Stimulated activated CD8-positive, alpha-beta memory T cell treated with anti-CD3 and anti-CD28 coated beads, Interleukin-7, amount 100 ng/mL, for 48 hours (primary cell): ENCODE measurements at regions not wholly inside any gene's neighbourhood (a gene's known extent, or its start where the extent isn't known, plus 50 kb on each side); places are given as distances from the start of the nearest gene placed in this dataset.
"Not testable (repeated sequence)": the region's sequence is repeated elsewhere in the genome, so short reads cannot be mapped to it uniquely, and the experiment has no call there.

ENCODE experiments used
- DNase-seq, 2 donors: peaks; one replicate each; pipeline ENCODE4 v3.0.0-alpha.2; 2020; ENCODE audit warnings: low read depth in 1 of 2; ENCODE audit errors: extremely low read depth in 1 of 2

DNA sequence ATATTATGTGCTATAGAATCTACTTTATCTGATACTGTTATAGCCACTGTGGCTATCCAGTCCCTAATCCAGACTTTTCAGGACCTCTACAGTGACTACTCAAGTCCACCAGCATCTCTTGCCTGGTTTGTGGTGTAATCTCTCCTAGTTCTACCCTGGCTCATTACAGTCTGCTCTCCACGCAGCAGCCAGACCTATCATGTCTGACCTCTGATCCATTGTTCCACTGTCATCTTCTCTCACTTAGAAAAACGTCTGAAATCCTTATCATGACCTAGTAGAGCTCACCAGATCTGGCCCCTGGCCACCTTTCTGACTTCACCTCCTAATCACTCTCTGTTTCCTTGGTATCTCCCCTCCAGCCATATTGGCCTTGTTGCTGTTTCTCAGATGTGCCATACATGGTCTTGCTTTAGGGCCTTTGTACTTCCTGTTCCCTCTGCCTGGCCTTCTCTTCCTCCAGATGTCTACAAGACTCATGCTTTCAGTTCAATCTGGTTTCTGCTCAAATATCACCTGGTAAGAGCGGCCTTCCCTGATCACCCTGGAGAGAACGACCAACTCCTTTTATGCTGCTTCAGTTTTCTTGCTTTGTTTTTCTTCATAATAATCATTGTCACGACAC, 475.5 kb downstream of the AACS start:
- no peak for DNase-seq

DNA sequence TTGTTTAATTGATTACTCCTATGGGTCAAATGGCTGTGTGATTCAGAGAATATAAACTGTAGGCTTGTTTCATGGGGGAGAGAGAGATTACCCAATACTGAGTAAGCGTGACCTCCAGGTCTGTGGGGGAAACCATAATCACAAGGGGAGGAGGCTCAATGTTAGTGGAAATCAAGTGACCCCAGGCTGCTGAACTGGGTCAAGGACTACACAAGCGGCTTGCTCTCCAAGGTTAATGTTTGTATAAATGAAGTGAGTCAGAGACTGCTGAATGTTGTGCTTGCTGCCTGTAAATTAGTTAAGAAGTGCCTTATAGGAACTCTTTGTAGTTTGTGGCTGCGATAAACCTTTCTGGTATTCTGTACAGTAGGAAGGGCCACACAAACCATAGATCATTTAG, 479.7 kb downstream of the AACS start:
- DNase-seq, result no peak

DNA sequence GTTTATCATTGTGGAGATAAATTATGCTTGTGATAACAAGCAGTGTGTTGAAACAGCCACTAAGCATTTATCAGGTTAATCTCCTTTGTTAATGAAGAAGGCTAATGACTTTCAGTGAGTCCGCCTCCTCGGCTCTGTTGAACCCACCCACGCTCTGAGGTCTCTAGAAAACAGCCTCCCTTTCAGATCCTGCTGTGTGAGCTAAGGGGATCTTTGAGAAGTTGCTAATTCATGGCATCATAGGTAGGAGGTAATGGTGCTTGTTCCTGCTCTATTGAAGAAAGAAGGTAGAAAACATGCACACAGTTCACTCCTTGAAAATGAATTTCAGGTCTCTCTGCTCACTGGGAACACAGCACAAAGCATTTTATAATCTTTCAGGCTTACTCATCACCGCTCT, 483.9 kb downstream of the AACS start:
- DNase-seq, result no peak

DNA sequence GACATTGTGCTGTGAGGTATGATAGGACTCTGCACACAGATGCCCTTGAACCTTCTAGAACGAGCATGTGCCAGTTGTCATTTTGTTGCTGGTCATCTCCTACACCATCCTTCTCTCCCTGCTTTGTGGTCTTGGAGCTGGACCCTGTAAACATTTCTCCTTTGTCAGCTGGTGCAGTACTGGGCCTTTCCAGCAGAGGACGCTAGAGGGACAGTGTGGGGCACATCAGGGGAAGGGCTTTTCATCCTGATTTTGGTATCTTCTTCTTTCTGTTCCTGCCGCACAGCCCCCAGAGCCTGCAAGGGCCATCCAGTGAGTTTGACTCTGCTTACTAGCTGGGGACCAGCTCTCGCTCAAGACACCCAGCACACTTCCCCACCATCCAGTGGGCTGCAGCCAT, 484.6 kb downstream of the AACS start:
- DNase-seq, result no peak

DNA sequence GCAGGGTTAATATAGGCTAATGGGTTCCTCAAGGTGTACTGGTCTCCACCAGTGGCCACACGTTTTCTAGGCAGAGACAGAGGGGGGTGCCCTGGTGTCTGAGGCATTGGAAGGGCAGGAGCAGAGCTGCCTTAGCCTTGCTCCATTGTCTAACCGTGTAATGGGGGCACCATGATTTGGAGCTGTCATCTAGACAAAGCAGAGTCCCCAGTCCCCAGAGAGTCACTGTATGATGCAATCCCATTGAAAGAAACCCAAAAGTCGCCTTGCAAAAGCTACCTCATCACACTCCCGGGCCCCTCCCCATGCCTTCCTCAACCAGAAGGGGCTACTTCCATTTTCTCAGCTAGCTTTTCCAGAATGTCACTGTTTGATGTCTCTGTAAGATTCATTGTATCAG, 487.1 kb downstream of the AACS start:
- no peak for DNase-seq

DNA sequence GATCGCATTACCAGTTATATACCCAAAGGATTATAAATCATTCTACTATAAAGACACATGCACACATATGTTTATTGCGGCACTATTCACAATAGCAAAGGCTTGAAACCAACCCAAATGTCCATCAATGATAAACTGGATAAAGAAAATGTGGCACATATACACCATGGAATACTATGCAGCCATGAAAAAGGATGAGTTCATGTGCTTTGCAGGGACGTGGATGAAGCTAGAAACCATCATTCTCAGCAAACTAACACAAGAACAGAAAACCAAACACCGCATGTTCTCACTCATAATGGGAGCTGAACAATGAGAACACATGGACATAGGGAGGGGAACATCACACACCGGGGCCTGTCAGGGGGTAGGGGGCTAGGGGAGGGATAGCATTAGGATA, 495.8 kb downstream of the AACS start:
- not testable (repeated sequence) for DNase-seq

DNA sequence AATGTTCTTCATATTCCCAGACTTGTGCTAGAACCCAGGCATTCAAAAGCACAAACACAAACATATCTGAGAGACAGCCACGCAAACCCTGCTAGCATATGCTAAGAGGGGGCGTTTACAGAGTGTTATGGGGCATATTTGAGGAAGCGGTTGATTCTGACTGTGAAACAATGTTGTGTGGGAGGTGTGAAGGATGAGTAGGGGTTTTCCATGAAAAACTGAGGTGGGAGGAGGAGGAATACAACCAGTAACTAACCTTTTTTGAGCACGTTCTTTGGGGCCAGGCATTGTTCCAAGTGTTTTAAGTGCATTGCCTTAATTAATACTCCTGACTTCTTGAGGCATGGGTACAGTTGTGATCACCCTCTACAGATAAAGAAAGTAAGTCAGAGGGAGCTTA, 499.5 kb downstream of the AACS start:
- no peak for DNase-seq

DNA sequence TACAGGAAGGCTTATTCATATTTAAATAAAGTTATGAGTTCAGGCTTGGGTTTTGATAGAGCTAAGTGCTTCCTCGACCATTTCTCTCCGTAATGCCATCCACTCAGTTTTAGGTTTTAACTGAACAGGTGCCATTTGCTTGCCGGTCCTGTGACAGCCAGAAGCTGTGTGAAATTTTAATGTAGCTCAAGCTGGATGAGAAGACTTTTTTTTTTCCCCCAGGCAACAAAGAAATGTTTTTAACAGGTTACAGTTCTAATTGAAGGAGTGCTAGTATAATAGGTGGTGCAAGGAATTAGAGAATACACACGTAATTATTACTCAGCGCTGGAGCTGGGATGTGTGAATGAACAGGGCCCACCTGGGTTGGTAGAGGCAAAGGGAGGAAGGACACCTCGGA, 502.3 kb downstream of the AACS start:
- no peak for DNase-seq

DNA sequence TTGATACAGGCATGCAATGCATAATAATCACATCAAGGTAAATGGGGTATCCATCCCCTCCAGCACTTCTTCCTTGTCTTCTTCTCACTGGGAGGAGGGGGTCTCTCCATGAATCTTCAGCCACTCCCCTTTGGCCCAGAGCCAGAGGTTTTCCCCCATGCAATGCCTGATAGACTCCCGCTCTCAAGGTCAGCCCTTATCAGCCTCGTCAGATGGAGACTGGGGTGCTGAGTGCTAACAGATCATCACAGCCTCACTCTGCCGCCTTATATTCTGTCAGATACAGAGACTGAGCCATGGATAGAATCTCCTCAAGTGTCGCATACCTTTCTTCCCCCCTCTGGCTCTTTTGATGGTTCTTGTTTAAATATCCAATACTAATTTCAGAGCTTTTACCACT, 503.1 kb downstream of the AACS start:
- no peak for DNase-seq

DNA sequence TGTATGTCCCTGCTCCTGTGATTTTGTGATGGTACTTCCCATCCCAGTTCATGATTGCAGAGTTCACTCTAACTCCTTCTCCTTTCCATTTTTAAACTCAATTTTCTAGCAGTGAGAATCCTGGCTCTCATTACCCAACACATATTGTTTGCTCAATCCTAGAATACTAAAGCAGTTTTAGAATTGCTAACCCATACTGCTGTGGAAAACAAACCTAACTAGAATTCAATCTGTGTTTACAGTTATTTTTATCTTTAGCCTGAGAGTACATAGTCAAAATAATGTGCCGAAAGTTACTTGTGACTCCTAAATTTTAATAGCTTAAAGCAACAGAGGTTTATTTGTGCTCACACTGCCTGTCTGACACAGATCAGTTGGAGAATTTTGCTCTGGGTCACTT, 508.0 kb downstream of the AACS start:
- DNase-seq, result no peak

DNA sequence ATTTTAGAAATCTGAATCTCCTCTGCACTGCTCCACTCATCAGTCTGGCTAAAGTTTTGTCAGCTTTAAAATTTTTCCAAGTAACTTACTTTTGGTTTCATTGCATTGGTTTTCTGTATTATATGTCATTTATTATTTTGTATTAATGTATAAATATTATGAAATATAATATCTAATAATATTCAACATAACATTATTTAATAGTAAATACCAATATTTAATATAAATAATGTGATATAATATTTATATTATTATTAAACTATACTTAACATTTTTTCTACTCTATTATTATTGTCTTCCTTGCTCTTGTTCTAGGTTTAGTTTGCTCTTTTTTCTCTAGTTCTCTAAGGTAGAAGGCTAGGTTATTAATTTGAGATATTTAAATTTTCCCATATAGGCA, 512.1 kb downstream of the AACS start:
- no peak for DNase-seq

DNA sequence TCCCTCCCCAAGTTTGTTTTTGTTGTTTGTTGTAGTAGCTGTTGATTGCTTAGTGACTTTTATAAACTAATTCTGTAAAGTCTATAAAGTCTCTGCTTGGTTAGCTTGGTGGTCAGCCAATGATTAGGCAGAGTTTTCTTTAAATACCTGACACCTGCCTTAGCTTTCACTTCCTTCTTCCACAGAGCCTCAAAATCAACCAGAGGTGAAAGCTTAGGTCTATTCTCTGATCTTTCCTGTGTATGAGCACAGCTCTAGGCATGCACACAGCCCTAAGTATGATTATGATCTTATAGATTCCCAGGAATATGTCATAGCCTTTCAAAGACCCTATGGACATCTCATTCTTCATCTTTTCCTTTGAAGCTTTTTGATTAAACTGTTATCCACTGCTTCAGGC, 514.7 kb downstream of the AACS start:
- no peak for DNase-seq

DNA sequence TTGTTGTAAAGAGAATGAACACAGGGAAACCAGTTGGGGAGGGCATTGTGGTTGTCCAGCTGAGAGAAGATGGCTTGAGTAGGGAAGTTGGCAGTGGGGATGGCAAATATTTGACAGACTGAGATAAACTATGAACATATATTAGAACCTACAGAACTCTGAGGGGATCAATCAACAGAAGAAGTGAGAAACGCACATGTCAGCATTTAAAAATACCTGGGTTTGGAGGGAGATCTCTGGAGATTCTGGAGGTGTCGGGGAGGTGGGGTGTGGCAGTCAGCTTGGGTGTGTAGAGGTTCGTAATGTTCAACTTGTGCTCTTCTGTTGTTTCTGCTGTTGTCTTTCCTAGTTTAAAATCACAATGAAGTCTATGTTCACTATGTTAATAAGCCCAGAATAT, 517.8 kb downstream of the AACS start:
- no peak for DNase-seq

DNA sequence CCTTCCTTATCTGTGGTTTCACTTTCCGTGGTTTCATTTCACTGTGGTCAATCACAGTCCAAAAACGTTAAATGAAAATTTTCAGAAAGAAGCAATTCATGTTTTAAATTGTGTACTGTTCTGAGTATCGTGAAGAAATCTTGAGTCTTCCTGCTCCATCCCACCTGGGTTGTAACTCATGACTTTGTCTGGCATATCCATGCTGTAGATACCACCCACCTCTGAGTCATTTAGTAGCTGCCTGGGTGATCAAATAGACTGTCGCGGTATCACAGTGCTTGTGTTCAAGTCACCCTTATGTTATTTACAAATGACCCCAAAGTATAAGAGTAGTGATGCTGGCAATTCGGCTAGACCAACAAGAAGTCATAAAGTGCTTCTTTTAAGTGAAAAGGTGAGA, 521.2 kb downstream of the AACS start:
- DNase-seq, result no peak

DNA sequence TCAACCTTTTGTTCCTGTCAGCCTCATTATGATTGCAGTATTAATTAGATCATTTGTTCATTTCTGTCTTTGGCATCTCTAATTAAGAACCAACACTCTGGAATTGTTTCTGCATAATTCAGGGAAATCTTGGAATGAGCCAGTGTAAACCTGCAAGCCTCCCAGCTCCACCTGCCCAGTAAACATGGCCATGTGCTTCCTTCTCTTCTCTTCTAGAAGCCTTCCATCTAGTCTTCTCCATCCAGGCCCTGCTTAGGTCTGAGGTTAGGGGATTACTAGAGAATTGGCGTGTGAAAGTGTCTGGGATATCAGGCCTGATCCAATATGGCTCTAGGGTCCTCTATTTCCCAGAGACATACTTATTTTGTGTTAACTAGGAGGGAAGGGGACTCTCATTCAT, 528.0 kb downstream of the AACS start:
- no peak for DNase-seq

DNA sequence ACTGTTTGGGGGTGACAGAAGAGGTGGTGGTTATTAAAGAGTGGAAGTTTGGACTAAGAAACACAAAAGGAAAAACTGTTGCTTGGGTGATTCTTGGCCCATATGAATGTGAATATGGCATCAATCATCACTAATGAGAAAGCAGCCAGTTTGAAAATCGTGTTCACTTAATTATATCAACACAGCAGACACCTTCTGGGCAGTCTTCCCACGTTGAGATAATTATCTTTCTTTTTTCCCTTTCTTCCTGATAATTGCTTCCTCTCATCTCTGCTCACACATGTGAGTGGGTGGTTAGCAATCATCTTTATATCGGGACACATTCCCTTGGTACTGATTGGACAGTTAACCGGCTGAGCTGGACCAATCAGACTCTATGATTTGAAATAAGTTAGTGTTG, 539.7 kb downstream of the AACS start:
- DNase-seq, result no peak

DNA sequence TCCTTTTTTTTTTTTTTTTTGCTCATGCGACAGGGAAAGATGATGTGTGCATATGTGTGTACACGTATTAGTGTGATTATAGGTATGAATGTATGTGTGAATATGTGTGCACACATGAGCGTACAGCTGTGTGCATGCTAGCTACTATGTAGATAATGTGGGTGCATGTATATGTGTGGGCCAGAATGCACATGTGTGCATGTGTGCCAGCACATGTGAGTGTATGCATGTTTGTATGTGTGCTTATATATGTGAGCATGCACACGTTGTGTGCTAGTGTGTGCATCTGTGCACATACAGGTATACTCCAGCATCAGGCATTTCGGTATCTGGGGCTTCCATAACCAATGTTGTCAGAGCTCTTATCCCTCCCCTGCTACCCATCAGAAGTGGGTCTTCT, 541.1 kb downstream of the AACS start:
- no peak for DNase-seq

DNA sequence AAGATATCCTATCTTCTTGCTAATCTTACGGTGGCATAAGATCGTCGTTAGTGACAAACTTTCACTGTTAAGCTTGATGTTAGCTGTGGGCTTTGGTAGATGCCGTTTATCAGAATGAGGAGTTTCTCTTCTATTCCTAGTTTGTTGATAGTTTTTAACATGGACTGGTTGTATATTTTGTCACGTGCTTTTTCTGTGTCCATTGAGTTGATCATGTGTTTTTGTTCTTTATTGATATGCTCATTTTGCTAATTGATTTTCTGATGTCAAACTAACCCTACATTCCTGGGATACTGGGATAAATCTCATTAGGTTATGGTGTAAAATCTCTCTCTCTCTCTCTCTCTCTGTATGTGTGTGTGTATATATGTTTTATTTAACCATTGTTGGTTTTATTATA, 545.1 kb downstream of the AACS start:
- no peak for DNase-seq

DNA sequence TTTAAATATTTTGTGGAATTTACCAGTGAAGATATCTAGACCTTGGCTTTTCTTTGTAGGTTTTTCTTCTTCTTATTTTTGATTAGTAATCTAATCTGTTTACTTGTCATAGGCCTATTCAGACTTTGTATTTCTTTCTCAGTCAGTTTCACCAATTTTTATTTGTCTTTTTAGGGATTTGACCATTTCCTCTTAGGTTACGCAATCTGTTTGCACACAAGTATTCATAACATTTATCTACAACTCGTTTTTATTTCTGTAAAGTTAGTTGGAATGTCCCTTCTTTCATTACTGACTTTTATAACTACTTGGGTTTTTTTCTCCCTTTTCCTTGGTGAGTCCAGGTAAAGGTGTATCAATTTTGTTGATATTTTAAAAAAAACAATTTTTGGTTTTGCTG, 545.7 kb downstream of the AACS start:
- no peak for DNase-seq

DNA sequence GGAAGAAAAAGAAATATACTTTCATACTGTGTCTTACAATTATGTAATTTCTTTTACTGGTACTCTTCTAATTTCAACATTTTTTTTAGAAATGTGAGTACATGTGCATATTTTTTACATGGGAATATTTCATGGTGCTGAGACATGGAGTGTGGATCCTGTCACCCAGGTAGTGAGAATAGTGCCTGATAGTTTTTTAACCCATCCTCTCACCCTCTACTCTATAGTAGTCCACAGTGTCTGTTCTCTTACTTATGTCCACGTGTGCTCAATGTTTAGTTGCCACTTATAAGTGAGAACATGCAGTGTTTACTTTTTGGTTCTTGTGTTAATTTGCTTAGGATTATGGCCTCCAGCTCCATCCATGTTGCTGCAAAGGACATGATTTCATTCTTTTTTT, 548.8 kb downstream of the AACS start:
- DNase-seq, result no peak

DNA sequence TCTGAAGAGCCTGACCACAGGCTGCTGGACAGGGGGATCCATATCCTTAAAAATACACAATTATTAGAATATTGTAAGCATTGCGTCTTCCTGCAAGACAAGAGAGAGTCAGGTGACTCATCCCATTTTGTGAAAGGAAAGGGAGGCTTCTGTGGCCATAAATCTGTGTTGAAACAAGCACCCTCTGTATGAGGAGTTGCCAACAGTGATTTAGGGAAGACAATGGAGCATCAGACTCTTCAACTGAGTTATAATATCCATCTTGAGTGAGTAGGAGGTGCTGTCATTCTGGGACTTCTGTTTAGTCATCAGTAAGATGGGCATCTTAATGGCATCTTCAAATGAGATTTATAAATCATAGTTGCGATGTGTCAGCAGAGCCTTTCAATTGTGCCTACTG, 554.5 kb downstream of the AACS start:
- DNase-seq, result no peak

DNA sequence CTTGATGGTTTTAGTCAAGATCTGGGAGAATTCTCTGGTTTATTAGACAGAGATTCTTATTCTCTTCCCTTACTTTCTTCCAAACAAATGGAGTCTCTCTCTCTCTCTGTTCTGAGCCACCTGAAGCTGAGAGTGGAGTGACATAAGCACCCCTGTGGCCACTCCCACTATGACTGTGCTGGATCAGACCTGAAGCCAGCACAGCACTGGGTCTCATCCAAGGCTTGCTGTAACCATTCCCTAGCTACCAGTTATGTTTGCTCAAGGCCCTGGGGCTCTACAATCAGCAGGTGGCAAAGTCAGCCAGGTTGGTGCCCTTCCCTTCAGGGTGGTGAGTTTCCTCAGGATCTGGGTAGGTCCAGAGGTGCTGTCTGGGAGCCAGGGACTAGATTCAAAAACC, 568.5 kb downstream of the AACS start:
- no peak for DNase-seq

DNA sequence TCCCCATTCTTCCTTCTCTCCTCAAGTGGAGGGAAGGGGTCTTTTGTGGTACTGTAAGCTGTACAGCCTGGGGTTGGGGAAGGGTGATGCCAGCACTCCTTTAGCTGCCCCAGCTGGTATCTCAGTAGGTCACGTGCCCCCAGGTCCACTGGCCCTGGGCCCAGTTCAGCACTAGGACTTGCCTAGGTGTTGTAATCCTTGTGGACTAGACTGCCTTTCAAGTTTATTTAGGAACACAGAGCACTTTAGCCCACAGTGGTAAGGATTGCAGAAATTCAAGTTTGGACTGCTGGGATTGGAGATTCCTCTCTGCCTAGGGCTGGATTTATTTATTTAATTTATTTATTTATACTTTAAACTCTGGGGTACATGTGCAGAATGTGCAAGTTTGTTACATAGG, 569.6 kb downstream of the AACS start:
- DNase-seq, result no peak

DNA sequence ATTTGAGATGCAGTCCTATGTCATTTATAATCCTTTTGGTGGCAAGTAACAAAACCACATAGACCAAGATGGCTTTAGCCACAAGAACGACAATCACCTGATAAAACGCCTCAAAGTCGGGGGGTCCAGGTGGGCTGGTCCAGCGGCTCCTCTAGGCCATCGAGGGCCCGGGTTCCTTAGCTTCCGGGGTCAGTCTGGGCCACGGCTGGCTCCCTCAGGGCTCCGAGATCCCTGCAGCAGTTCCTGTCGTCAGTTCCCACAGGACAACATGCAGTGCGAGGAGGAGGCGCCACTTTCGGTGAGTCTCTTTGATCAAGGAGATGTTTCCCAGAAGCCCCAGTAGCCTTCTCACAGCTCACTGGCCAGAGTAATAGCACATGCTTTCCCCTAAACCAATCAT, 574.6 kb downstream of the AACS start:
- no peak for DNase-seq
